Vagina (tissue), 2 donors: ENCODE measurements at regions not wholly inside any gene's neighbourhood (a gene's known extent, or its start where the extent isn't known, plus 50 kb on each side); places are given as distances from the start of the nearest gene placed in this dataset.

Experiments used
- CTCF ChIP-seq, 3 experiments: fragments of 450-650 bp in 2 of 3; fragments of 200-600 bp in 1 of 3; sonication (generic) in 1 of 3; IDR thresholded peaks; one replicate each; pipeline ENCODE4 v1.5.1; 2017 to 2019; ENCODE audit warnings: antibody characterized with exemption in 3 of 3, mild to moderate bottlenecking in 2 of 3, moderate library complexity in 2 of 3
- POLR2A ChIP-seq, 2 donors: fragments of 450-650 bp; IDR thresholded peaks; one replicate each; pipeline ENCODE4 v1.6.1; 2017; ENCODE audit warnings: antibody characterized with exemption in 2 of 2, mild to moderate bottlenecking in 2 of 2, moderate library complexity in 2 of 2
- POLR2AphosphoS5 ChIP-seq, 2 donors: sonication (generic); formaldehyde crosslinking; IDR thresholded peaks; one replicate each; pipeline ENCODE4 v1.9.0; 2017; ENCODE audit warnings: antibody characterized with exemption in 2 of 2, mild to moderate bottlenecking in 2 of 2, low read depth in 1 of 2; ENCODE audit not compliant: insufficient read depth in 1 of 2

DNA sequence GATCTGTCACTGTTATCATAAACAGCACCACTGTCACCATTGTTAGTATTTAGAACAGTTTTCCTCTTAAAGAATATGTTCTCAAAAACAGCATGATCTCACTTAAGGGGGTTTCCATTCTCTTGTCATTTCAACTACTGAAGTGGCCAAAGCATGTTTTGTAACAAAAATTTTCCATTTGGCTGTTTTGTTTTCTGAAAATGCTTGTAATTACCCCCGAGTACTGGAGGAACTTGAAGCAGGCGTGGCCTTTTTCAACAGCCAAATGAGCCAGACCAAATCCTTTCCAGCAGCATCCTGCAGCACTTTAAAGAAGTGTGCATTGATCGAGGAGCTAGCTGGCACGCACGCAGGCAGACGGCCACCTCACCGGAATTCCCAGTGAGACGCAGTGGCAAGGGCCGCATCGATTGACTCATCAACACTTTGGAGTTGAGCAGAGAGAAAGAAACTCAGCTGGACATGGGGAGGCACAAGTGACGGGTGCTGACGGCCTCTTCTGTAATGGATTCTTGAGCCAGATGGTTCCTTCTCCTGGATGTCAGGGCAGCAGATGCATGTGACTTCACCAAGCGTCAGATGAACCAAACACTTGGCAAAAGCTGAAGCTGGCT, 234.3 kb upstream of the IGF1R start:
- TF ChIP-seq CTCF (IDR thresholded peaks at IDR 0.05) (no peak), POLR2A (IDR thresholded peaks at IDR 0.05) (no peak), POLR2AphosphoS5 (IDR thresholded peaks at IDR 0.05; ENCODE audit: insufficient read depth in 1 of 2, low read depth in 1 of 2) (peak in 1 of 2 donors; percentile 36)
